Fibroblast of lung (primary cell): ENCODE measurements at regions not wholly inside any gene's neighbourhood (a gene's known extent, or its start where the extent isn't known, plus 50 kb on each side); places are given as distances from the start of the nearest gene placed in this dataset.

Source experiments
- EZH2 ChIP-seq: IDR thresholded peaks from 2 replicates; pipeline ENCODE4 v1.5.1; 2012; ENCODE audit warnings: low read length, control low read depth, mild to moderate bottlenecking; ENCODE audit errors: missing control alignments
- TF ChIP-seq, protein P1 (sequence below), 2 donors: IDR thresholded peaks in 1 of 2; conservative IDR thresholded peaks in 1 of 2; 1 replicate in 1 of 2; 2 replicates in 1 of 2; pipeline ENCODE4 v1.5.1; 2011 to 2012; ENCODE audit warnings: low read length in 2 of 2, control low read depth in 1 of 2, inconsistent platforms in 1 of 2, low read depth in 1 of 2, mild to moderate bottlenecking in 1 of 2

GRCh38 chr2:106703161-106703560 is 182.8 kb downstream of the ST6GAL2 start:
- TF ChIP-seq, protein P1, sequence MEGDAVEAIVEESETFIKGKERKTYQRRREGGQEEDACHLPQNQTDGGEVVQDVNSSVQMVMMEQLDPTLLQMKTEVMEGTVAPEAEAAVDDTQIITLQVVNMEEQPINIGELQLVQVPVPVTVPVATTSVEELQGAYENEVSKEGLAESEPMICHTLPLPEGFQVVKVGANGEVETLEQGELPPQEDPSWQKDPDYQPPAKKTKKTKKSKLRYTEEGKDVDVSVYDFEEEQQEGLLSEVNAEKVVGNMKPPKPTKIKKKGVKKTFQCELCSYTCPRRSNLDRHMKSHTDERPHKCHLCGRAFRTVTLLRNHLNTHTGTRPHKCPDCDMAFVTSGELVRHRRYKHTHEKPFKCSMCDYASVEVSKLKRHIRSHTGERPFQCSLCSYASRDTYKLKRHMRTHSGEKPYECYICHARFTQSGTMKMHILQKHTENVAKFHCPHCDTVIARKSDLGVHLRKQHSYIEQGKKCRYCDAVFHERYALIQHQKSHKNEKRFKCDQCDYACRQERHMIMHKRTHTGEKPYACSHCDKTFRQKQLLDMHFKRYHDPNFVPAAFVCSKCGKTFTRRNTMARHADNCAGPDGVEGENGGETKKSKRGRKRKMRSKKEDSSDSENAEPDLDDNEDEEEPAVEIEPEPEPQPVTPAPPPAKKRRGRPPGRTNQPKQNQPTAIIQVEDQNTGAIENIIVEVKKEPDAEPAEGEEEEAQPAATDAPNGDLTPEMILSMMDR (conservative IDR thresholded peaks at IDR 0.05 in 1 of 2, IDR thresholded peaks at IDR 0.05 in 1 of 2; ENCODE audit: low read depth in 1 of 2, low read length in 2 of 2) = no peak
- no peak for TF ChIP-seq EZH2
